NT2/D1 (cell line): ENCODE measurements at regions not wholly inside any gene's neighbourhood (a gene's known extent, or its start where the extent isn't known, plus 50 kb on each side); places are given as distances from the start of the nearest gene placed in this dataset.

Experiments
- SUZ12 ChIP-seq: IDR thresholded peaks from 2 replicates; pipeline ENCODE4 v1.6.1; 2011; ENCODE audit not compliant: insufficient read length, insufficient read depth; ENCODE audit errors: extremely low read depth
- YY1 ChIP-seq: IDR thresholded peaks from 2 replicates; pipeline ENCODE4 v1.6.1; 2011; ENCODE audit not compliant: insufficient read length, insufficient read depth
- ZNF274 ChIP-seq: IDR thresholded peaks from 2 replicates; pipeline ENCODE4 v1.6.1; 2011; ENCODE audit warnings: mild to moderate bottlenecking, low read depth, low read length

- TF ChIP-seq YY1 = no peak
- no peak for TF ChIP-seq ZNF274
- no peak for TF ChIP-seq SUZ12
These were observed 60.0 kb upstream of the HMCN1 start for GRCh38 chr1:185674201-185674600.
